ENCODE measurements at regions not wholly inside any gene's neighbourhood (a gene's known extent, or its start where the extent isn't known, plus 50 kb on each side); places are given as distances from the start of the nearest gene placed in this dataset.
"Not testable (repeated sequence)": the region's sequence is repeated elsewhere in the genome, so short reads cannot be mapped to it uniquely, and the experiment has no call there.

GRCh38 chr2:5616019-5616418, 76.2 kb upstream of the SOX11 start:
- no peak for DNase-seq (ENCODE audit: low read depth)

- DNase-seq (ENCODE audit: low read depth): no peak
These were observed 74.8 kb upstream of the SOX11 start for GRCh38 chr2:5617358-5617757.

- no peak for DNase-seq (ENCODE audit: low read depth)
These were observed 74.4 kb upstream of the SOX11 start for GRCh38 chr2:5617796-5618195.

- no peak for DNase-seq (ENCODE audit: low read depth)
These were observed 73.9 kb upstream of the SOX11 start for GRCh38 chr2:5618271-5618670.

GRCh38 chr2:5625556-5626065, 66.6 kb upstream of the SOX11 start:
- not testable (repeated sequence) for DNase-seq (ENCODE audit: low read depth)

GRCh38 chr2:5628484-5628883, 63.7 kb upstream of the SOX11 start:
- not testable (repeated sequence) for DNase-seq (ENCODE audit: low read depth)

- not testable (repeated sequence) for DNase-seq (ENCODE audit: low read depth)
These were observed 62.7 kb upstream of the SOX11 start for GRCh38 chr2:5629510-5629909.

GRCh38 chr2:5637051-5637450, 55.1 kb upstream of the SOX11 start:
- not testable (repeated sequence) for DNase-seq (ENCODE audit: low read depth)
